ENCODE measurements at regions not wholly inside any gene's neighbourhood (a gene's known extent, or its start where the extent isn't known, plus 50 kb on each side); places are given as distances from the start of the nearest gene placed in this dataset.

DNA sequence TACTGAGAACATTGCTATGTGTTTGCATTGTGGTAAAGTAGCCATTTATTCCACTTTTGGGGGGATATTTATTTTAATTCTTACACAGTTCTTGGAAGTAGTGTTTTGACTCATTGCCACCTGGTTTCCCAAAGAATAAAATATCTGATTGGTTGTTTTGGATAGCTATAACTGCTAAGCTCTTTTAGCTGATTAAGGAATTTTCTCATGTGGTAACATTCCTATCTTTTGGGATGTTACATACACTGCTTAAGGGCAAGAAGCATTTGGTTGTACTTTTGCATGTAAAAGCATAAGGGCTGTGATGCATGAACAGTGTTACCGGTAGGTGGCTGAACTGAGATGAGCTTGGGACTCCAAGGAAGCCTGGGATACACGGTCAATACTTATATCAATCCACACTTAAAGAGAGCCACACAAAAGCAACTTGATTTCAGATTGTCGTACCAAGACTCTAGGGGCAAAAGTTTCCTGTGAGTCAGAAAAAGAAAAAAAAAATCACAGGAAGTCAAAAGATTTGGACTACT, 71.4 kb upstream of the PRKD1 start:
- H2BK15ac ChIP-seq (ENCODE audit: low read depth, low read length): no peak overlapping the region
- Mint-ChIP-seq H3K36me3 (ENCODE audit: insufficient read depth in 1 of 3, low read depth in 3 of 3) (no peaks in the 10 kb centered on the region), H3K4me3 (no peak overlapping the region), H3K9me3 (no peaks in the 10 kb centered on the region), H3K27me3 (ENCODE audit: low read depth) (no peaks in the 10 kb centered on the region), H3K27ac (no peak overlapping the region), H3K4me1 (peaks cover 5 to 10% of the 10 kb centered on the region in 2 experiments; a peak in 3 of 4 replicates)
- no peak overlapping the region for H3K9ac ChIP-seq (ENCODE audit: extremely low read depth, insufficient read length, low read length)
- H3K79me1 ChIP-seq (ENCODE audit: insufficient read depth, low read depth, low read length, poor library complexity, severe bottlenecking): no peaks in the 10 kb centered on the region
- no peaks in the 10 kb centered on the region for H3K79me2 ChIP-seq (ENCODE audit: insufficient read depth, low read length)
- H2BK120ac ChIP-seq (ENCODE audit: low read depth, low read length, poor library complexity, severe bottlenecking): no peak overlapping the region
- H3K23ac ChIP-seq (ENCODE audit: insufficient read length, low read depth, low read length): no peak overlapping the region
- H3K23me2 ChIP-seq (ENCODE audit: insufficient read length, low read depth, low read length, poor library complexity, severe bottlenecking): no peaks in the 10 kb centered on the region
- H2BK12ac ChIP-seq (ENCODE audit: insufficient read length, low read depth, low read length): no peak overlapping the region
- H4K8ac ChIP-seq (replicated peaks; ENCODE audit: insufficient read length, low read depth, low read length): no peak overlapping the region
- H3K27ac ChIP-seq (ENCODE audit: insufficient read length, low read depth, low read length): no peak overlapping the region
- no peak overlapping the region for H3K18ac ChIP-seq (ENCODE audit: insufficient read length, low read depth, low read length)
- no peak overlapping the region for H2AFZ ChIP-seq (ENCODE audit: low read length)
- no peak for DNase-seq
- TF ChIP-seq, protein P1, sequence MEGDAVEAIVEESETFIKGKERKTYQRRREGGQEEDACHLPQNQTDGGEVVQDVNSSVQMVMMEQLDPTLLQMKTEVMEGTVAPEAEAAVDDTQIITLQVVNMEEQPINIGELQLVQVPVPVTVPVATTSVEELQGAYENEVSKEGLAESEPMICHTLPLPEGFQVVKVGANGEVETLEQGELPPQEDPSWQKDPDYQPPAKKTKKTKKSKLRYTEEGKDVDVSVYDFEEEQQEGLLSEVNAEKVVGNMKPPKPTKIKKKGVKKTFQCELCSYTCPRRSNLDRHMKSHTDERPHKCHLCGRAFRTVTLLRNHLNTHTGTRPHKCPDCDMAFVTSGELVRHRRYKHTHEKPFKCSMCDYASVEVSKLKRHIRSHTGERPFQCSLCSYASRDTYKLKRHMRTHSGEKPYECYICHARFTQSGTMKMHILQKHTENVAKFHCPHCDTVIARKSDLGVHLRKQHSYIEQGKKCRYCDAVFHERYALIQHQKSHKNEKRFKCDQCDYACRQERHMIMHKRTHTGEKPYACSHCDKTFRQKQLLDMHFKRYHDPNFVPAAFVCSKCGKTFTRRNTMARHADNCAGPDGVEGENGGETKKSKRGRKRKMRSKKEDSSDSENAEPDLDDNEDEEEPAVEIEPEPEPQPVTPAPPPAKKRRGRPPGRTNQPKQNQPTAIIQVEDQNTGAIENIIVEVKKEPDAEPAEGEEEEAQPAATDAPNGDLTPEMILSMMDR (conservative IDR thresholded peaks at IDR 0.05): no peak; the same call in 2 of the 3 replicates
- H3K4ac ChIP-seq (ENCODE audit: low read depth, low read length): no peak overlapping the region
- H3K4me2 ChIP-seq (ENCODE audit: insufficient read depth, insufficient read length, low read length): no peak overlapping the region
- H4K5ac ChIP-seq (ENCODE audit: insufficient read length, low read depth, low read length): no peak overlapping the region
- H3K14ac ChIP-seq (ENCODE audit: insufficient read depth, low read length): no peak overlapping the region
- H2BK5ac ChIP-seq (ENCODE audit: insufficient read length, low read length): no peak overlapping the region
- H3K4me1 ChIP-seq (ENCODE audit: insufficient read depth, low read length): no peaks in the 10 kb centered on the region
- no peaks in the 10 kb centered on the region for H3K9me3 ChIP-seq (ENCODE audit: control insufficient read depth, low read depth, low read length)
- no peak overlapping the region for H2BK20ac ChIP-seq (ENCODE audit: low read depth, low read length, poor library complexity, severe bottlenecking)
- H4K20me1 ChIP-seq (ENCODE audit: control insufficient read depth, insufficient read depth, insufficient read length): no peaks in the 10 kb centered on the region
- H2AK5ac ChIP-seq (ENCODE audit: insufficient read length, low read length): no peak overlapping the region
- H3T11ph ChIP-seq (ENCODE audit: low read length): no peak overlapping the region
- no CpG with 5 or more reads among the region's 3 CpGs for WGBS (ENCODE audit: extremely low coverage, insufficient read length, low lambda C conversion rate)
- no peak overlapping the region for H3K56ac ChIP-seq (ENCODE audit: insufficient read length, low read depth, low read length)
- no peaks in the 10 kb centered on the region for H3K27me3 ChIP-seq (ENCODE audit: insufficient read depth, low read length)
- H4K91ac ChIP-seq (ENCODE audit: insufficient read length, low read depth, low read length): no peak overlapping the region

All from H9 (cell line).